GM19468 (cell line): ENCODE measurements at regions not wholly inside any gene's neighbourhood (a gene's known extent, or its start where the extent isn't known, plus 50 kb on each side); places are given as distances from the start of the nearest gene placed in this dataset.

Source experiments
- ATAC-seq: cut with Tn5 transposase; IDR thresholded peaks from one replicate; pipeline ENCODE4 v1.9.1; 2021; ENCODE audit warnings: mild to moderate bottlenecking, moderate library complexity, moderate number of reproducible peaks; ENCODE audit not compliant: unreplicated experiment; ENCODE audit errors: extremely low read depth

GRCh38 chr9:119793218-119793617 lies 424.0 kb upstream of the BRINP1 start:
- ATAC-seq, result no peak

- no peak for ATAC-seq
Measured at GRCh38 chr9:119792242-119792641, 423.0 kb upstream of the BRINP1 start.

DNA sequence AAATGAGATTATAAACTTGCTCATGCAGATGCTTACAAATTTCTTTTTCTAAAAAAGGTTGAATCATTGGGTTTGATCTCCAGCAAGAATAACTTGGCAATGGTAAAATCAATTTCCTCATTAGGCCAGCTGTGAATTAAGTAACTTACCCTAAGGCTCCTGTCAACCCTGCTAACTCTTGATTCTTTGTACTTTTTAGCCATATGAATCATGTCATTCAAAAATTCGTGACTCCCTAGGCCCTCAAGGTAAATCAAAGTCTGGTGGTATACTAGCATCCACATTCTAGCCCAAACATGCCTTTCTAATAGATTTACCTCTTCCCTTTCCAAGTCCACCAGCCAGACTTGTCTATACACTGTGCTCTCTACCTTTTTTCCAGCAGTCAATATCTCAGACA lies 420.8 kb upstream of the BRINP1 start:
- ATAC-seq, result no peak

GRCh38 chr9:119788921-119789320 lies 419.7 kb upstream of the BRINP1 start:
- ATAC-seq, result no peak

- no peak for ATAC-seq
Measured at GRCh38 chr9:119781886-119782285, 412.7 kb upstream of the BRINP1 start.

DNA sequence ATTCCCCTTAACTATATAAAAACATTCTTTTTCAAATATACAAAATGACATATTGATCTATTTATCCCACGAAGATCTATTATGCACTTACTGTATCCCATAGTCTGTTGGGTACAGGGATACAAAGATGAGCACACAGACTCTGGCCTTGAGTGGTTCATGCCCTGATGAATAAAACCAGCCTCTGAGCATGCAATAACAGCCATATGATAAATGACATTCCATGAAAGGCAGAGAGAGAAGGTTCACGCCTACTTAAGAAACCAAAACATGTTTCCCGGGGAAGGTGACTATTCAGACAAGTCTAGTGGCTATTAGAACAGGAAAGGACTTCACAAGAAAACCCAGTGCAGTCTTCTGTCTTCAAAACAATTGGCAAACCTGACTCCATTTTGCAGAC lies 406.2 kb upstream of the BRINP1 start:
- no peak for ATAC-seq

DNA sequence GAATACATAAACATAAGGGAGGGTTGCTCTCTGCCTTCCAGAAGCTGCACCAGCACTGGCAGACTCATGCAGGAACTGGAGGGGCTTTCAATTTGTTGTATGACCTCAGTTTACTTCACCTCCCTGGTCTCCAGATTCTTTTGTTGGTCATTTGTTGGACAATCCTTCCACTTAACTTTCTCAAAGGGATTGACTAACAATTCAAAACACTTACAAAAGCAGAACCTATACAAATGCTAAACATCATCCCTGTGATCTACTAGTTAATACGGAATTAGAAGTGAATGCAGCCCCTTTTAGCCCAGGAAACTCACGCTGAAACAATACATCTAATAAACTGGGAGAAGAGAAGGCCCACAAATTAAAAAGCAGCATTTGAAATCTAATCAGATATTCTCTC lies 404.6 kb upstream of the BRINP1 start:
- no peak for ATAC-seq

DNA sequence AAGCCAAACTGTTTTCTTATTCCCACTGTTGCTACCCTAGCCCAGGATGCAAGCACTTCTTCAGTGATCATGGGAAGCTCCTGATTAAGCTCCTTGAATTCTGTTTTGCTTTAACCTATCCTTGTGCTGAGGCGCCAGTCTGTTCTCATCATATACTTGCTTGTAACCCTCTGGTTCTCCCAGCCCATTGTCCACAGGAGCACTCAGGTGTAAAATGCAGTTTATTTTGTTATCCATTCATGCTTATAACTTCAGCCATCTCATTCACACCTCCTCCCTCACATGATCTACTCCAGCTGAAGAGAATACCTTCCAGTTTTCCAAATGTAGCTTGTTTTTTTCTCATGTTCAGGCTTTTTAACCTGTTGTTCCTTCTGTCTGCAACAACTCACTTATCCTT lies 402.1 kb upstream of the BRINP1 start:
- ATAC-seq, result no peak

- ATAC-seq, result no peak
Measured at GRCh38 chr9:119768266-119768665, 399.0 kb upstream of the BRINP1 start.

GRCh38 chr9:119765632-119766175 lies 396.5 kb upstream of the BRINP1 start:
- no peak for ATAC-seq

DNA sequence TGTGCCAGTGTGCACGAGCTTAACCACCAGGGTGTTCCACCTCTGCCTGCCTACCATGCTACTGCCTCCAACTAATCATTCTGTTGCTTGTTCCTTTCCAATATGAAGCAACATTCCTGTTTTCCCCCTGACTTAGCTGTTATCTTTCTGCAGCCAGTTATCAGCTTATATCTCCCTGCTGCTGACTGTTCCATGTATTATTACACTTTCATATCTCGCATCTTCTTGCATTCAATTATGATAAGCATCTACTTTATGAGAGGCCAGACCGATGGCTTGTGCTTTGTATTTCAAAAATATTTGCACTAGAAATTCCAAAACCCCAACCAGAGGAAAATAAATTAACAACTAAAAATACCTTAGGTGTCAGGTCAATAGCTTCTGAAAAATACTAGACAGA lies 394.0 kb upstream of the BRINP1 start:
- ATAC-seq, result no peak

GRCh38 chr9:119761812-119762211 lies 392.6 kb upstream of the BRINP1 start:
- no peak for ATAC-seq

DNA sequence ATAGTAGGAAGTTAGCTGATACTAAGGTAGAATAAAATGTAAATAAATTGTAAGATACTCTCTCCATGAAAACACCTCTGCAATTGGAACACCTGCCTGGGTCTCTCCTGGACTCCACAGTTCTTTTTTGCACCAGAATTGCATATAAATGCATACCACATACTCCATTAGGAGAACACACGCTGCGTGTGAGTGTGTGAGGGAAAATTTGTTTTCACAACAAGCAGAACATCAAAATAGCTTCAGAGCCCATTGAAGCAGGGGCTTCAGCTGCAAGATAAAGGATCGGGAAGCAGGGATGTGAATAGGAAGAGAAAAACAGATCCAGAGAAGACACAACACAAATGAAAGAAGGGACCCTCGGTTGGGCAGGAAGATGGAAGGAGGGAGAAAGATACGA lies 389.8 kb upstream of the BRINP1 start:
- no peak for ATAC-seq

DNA sequence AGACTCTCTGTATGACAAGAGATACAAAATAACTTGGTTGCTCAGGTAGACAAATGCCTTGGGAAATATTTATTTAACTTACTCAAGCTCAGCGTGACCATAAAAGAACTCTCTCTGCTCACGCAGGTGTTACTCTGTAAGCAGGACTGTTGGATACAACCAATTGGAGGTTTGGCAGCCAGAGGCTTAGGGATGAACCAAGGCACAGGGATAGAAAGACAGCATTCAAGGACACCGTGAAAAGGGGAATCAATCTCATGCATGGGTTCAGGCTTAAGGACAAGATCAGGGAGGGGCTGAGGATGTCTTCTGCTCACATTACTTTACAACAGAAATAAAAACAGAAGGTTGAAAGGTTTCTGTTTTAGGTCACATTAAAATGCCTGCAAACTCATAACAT lies 389.0 kb upstream of the BRINP1 start:
- ATAC-seq, result no peak

- no peak for ATAC-seq
Measured at GRCh38 chr9:119739476-119739875, 370.2 kb upstream of the BRINP1 start.

- ATAC-seq, result peak; percentile 97
Measured at GRCh38 chr9:119736491-119737454, 367.5 kb upstream of the BRINP1 start.

GRCh38 chr9:119727988-119728387 lies 358.8 kb upstream of the BRINP1 start:
- ATAC-seq, result no peak

- no peak for ATAC-seq
Measured at GRCh38 chr9:119726035-119726434, 356.8 kb upstream of the BRINP1 start.

DNA sequence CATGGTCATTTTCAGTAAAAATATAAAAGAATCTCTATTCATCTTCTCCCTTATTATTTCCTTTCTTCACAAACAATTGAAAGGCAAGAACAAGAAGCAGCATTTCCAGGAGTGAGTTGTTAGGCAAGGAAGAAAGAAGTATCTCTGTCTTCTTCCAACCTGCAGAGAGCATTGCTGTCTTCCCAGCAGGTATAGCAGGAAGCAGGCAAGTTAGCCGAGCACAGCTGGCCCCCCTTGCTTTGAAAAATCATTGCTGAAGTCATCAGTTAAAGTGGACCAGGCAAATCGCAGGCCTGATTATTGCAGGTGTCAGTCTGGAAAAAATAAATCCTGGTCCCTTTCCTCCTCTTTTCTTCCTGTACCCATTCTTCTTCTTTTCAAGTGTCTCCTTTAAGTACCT lies 353.1 kb upstream of the BRINP1 start:
- no peak for ATAC-seq

DNA sequence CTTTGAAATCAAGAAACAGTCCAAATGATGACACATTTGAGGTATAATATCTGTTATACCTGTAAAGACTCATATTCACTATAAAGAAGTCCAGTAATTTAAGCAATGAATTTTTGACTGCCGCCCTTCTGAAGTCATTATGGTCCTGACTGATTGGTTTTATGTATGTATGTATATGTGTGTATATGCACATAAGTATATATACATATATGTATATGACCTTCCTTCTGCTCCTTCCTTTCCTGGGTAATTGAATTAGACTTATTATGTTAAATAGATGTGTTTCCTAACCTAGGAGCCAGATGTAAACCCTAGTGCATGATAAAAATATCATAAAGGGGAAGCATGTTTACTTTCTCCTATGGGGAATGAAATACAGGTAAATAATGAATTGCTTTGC lies 343.1 kb upstream of the BRINP1 start:
- no peak for ATAC-seq

GRCh38 chr9:119709431-119709830 lies 340.2 kb upstream of the BRINP1 start:
- ATAC-seq, result no peak
